SJSA1 (cell line): ENCODE measurements at regions not wholly inside any gene's neighbourhood (a gene's known extent, or its start where the extent isn't known, plus 50 kb on each side); places are given as distances from the start of the nearest gene placed in this dataset.

ENCODE experiments used
- DNase-seq, 2 experiments: peaks; one replicate each; pipeline ENCODE4 v3.0.0-alpha.2; 2015 to 2020; ENCODE audit warnings: low spot score in 2 of 2, low read depth in 1 of 2
- H3K27ac ChIP-seq: fragments of 250-450 bp; sonication (Bioruptor Pico); 2 replicates; pipeline ENCODE4 v1.5.1; 2020; ENCODE audit warnings: mild to moderate bottlenecking, moderate library complexity
- H3K27me3 ChIP-seq: fragments of 250-450 bp; sonication (Bioruptor Pico); replicated peaks from 2 replicates; pipeline ENCODE4 v1.5.1; 2020; ENCODE audit warnings: mild to moderate bottlenecking, moderate library complexity
- H3K36me3 ChIP-seq: fragments of 250-450 bp; sonication (Bioruptor Pico); 2 replicates; pipeline ENCODE4 v1.5.1; 2020; ENCODE audit warnings: mild to moderate bottlenecking
- H3K4me1 ChIP-seq: fragments of 250-450 bp; sonication (Bioruptor Pico); replicated peaks from 2 replicates; pipeline ENCODE4 v1.6.1; 2021; ENCODE audit warnings: mild to moderate bottlenecking
- H3K4me3 ChIP-seq: fragments of 250-450 bp; sonication (Bioruptor Pico); 2 replicates; pipeline ENCODE4 v1.5.1; 2020; ENCODE audit warnings: mild to moderate bottlenecking
- H3K9me3 ChIP-seq: fragments of 250-450 bp; sonication (Bioruptor Pico); replicated peaks from 2 replicates; pipeline ENCODE4 v1.5.1; 2020; ENCODE audit warnings: mild to moderate bottlenecking

DNA sequence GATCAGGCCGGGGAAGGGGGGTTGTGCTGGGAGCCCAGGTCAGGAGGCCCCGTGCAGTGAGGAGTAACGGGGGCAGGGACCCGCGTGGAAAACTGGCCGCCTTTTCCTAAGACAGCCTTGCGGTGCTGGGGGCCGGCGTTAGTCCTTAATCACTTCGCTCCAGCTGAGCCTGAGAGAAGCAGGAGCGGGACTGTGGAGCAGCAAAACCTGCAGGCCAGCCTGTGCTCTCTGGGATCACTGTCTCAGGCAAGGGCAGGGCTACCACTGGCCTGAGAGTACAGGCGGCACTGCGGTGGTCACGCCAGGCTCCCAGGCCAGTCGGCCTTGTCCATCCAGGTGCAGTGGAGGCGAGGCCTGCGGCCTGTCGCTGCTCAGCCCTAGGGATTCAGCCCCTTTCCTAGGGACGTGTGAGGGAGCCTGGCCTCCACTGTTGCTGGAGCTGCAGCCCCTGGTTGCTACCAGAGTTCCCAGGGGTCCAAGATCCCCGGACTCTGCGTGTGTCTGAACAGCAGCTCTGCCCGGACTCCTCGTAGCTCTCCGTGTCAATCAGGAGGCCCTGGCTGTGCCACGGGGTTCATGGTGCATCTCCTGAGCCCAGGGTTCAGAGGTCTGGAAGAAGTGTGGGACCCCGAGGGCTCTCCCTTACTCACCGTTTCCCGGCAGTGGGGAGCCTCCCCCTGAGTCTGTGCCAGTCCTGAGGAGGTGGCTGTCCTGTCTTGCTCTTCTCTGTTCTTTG lies 2141.7 kb upstream of the TENM3 start:
- DNase-seq, result no peak
- H3K27ac ChIP-seq, result no peak overlapping the region

DNA sequence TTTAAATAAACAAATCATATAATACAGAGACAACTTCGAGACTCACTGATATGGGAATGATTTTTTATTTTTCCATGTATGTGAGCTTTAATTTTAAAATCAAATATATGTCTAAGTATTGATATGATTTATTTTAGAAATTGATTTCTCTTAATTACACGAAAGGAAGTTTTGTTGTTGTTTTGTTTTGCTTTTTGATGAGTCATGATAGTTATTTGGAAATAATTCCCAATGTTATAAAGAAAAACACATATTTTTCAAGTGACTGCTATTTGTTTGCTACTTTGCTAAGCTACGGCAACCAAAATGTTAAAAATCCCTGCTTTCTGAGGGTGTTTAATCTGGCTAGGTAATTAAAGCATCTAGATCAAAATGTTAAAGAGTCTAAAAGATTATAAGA lies 2139.4 kb upstream of the TENM3 start:
- no peak for DNase-seq

More for the DNA sequence above, 2141.7 kb upstream of the TENM3 start:
- H3K4me3 ChIP-seq, result no peak overlapping the region
- no peaks in the 10 kb centered on the region for H3K36me3 ChIP-seq
- H3K9me3 ChIP-seq, result no peaks in the 10 kb centered on the region
- no peaks in the 10 kb centered on the region for H3K27me3 ChIP-seq
- no peaks in the 10 kb centered on the region for H3K4me1 ChIP-seq

DNA sequence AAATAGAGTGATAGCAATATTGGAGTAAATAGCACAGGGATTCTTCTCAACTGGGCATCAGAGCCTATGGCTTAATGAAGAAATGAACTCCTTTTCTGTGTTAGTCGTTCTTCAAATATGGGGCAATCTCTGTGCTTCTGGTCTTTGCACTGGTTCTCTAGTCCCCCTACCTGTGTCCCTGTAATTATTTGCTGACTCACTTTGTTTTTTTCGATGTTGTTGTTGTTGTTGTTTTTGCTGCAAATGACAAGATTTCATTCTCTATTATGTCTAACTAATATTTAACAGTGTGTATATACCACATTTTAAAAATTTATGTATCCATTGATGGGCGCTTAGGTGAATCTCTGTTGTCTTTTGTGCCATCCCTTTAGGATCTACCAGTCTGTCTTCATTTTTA lies 2137.8 kb upstream of the TENM3 start:
- Histone ChIP-seq H3K27ac (no peak overlapping the region), H3K9me3 (no peaks in the 10 kb centered on the region), H3K4me1 (no peaks in the 10 kb centered on the region), H3K27me3 (no peaks in the 10 kb centered on the region), H3K36me3 (no peaks in the 10 kb centered on the region), H3K4me3 (no peak overlapping the region)
- no peak for DNase-seq

More for the DNA sequence above, 2139.4 kb upstream of the TENM3 start:
- Histone ChIP-seq H3K27me3 (no peaks in the 10 kb centered on the region), H3K9me3 (no peaks in the 10 kb centered on the region), H3K36me3 (no peaks in the 10 kb centered on the region), H3K4me1 (no peaks in the 10 kb centered on the region), H3K27ac (no peak overlapping the region), H3K4me3 (no peak overlapping the region)

DNA sequence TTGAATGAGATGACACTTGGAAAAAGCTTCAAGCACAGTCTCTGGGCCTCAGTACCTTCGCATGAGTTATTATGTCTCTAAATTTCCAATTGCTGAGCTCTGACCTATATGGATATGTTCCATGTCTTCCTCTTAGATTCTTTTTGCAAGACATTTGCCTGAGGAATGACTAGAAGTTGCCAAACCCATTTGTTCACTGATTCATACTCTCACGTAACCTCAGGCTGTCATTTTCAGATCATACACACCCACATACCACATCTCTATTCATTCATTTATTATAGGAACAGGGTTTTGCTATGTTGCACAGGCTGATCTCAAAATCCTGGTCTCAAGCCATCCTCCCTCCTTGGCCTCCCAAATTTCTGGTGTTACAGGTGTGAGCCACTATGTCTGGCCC lies 2137.1 kb upstream of the TENM3 start:
- no peaks in the 10 kb centered on the region for H3K4me1 ChIP-seq
- no peak overlapping the region for H3K27ac ChIP-seq
- H3K9me3 ChIP-seq, result no peaks in the 10 kb centered on the region
- H3K27me3 ChIP-seq, result no peaks in the 10 kb centered on the region
- H3K4me3 ChIP-seq, result no peak overlapping the region
- no peaks in the 10 kb centered on the region for H3K36me3 ChIP-seq
- DNase-seq, result no peak

DNA sequence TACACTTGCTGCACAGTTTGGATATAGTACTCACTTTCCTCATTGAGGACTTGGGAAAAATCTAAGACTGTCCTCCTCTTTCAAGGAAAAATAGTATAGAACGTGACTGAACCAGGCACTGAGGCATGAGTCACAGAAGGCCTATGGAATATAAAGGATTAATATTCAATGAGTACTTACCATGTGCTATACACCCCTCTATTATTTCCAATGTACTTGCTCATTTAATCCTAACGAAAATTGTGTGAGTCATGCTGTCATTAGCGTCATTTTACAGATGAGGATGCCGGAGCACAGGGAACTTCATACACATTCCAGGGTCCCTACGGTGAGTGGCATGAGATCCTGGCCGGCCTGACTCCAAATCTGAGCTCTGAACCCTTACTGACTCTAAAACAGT lies 2136.2 kb upstream of the TENM3 start:
- no peak for DNase-seq
- H3K27me3 ChIP-seq, result no peaks in the 10 kb centered on the region
- H3K9me3 ChIP-seq, result no peaks in the 10 kb centered on the region
- H3K4me1 ChIP-seq, result no peaks in the 10 kb centered on the region
- no peaks in the 10 kb centered on the region for H3K36me3 ChIP-seq
- H3K4me3 ChIP-seq, result no peak overlapping the region
- no peak overlapping the region for H3K27ac ChIP-seq

DNA sequence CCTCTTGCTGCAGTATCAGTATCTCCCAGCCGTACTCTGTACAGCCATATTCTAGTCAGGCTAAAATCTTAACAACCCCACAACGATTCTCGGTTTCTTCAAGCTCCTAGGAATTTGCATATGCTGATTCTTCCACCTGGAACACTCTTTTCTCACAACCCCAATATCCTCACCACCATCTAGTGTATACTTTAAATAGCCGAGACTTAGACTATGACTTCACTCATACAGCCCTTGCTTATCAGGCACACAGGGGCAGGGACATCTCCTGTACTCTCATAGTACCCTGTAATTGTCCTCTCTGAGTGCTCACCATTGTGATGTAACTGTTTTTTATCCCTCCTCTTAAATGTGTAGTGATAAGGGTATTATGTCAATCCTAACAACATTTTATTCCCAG lies 2126.4 kb upstream of the TENM3 start:
- Histone ChIP-seq H3K4me1 (no peaks in the 10 kb centered on the region), H3K27ac (no peak overlapping the region), H3K9me3 (no peaks in the 10 kb centered on the region), H3K4me3 (no peak overlapping the region), H3K27me3 (no peaks in the 10 kb centered on the region), H3K36me3 (no peaks in the 10 kb centered on the region)
- no peak for DNase-seq

DNA sequence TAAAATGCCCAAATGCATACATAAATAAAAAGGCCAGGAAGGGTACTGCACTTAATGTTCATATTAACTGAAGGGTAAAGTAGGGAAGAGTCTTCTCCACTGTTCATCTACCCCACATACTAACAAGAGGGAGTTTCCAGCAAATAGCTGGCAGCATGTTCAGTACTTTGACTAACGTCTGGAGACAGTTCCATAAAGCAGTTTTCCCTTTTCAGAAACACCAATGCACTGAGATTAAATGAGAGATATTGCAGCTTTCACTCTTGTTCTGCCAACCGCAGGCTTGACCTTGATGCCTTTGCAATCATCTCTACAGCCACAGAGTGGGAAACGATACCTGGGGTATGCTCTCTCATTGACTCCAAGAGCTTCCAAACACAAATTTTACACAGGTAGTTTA lies 2123.1 kb upstream of the TENM3 start:
- DNase-seq, result no peak
- Histone ChIP-seq H3K9me3 (no peaks in the 10 kb centered on the region), H3K27ac (no peak overlapping the region), H3K27me3 (no peaks in the 10 kb centered on the region), H3K36me3 (no peaks in the 10 kb centered on the region), H3K4me1 (no peaks in the 10 kb centered on the region), H3K4me3 (no peak overlapping the region)

DNA sequence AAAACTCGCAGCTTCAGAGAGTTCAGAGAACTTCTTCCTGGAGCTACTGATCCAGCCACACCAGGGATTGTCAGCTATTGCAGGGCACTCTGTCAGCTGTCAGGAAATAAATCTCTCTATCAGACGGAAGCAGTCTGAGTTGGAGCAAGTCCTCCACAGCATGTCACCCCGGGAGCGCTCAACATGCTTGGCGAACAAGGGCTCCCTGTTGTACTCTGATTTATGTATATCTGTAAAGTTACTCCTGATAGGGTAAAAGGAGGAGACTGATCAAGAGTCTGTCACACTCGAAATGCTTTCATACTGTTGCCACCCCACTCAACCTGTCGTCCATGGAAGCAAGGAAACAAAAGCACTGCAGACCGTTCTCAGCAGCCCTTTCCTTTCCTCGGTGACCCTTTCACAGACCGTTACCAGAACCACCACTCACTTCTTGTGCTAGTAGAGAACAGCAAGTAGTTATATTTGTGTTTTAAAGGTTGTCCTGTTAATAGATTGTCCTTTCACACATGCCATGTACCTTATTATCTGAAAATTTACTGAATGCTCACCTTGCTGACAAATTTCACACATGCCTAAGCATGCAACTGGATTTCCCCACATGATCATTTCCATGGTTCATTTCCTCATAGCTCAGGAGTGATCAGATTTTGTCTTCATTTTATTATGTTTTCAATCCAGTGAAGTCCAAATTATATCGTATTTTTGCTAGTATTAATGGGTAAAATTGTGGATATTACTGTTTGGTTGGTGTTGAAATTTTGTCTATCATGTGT lies 2108.9 kb upstream of the TENM3 start:
- H3K36me3 ChIP-seq, result no peaks in the 10 kb centered on the region
- no peaks in the 10 kb centered on the region for H3K27me3 ChIP-seq
- H3K4me3 ChIP-seq, result no peak overlapping the region
- no peak overlapping the region for H3K27ac ChIP-seq
- no peaks in the 10 kb centered on the region for H3K9me3 ChIP-seq
- DNase-seq, result no peak
- H3K4me1 ChIP-seq, result no peaks in the 10 kb centered on the region

DNA sequence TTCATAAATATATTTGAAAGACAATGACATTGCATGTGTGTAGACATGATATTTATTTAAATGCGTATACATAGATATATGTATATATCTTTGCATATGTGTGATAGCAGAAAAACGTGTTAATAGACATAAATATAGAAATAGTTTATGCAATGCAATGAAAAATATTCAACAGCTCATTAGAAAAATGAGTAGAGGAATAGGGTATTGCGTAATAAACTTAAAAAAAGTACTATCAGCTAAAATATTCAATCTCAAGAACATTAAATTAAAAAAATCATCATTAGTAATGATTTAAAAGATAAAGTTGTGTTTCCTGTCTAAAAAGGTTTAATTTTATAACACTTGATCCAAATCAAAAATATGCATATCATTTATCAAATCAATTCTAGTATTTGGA lies 2101.5 kb upstream of the TENM3 start:
- no peak for DNase-seq
- no peaks in the 10 kb centered on the region for H3K9me3 ChIP-seq
- H3K27me3 ChIP-seq, result no peaks in the 10 kb centered on the region
- no peak overlapping the region for H3K4me3 ChIP-seq
- H3K4me1 ChIP-seq, result no peaks in the 10 kb centered on the region
- no peaks in the 10 kb centered on the region for H3K36me3 ChIP-seq
- no peak overlapping the region for H3K27ac ChIP-seq

DNA sequence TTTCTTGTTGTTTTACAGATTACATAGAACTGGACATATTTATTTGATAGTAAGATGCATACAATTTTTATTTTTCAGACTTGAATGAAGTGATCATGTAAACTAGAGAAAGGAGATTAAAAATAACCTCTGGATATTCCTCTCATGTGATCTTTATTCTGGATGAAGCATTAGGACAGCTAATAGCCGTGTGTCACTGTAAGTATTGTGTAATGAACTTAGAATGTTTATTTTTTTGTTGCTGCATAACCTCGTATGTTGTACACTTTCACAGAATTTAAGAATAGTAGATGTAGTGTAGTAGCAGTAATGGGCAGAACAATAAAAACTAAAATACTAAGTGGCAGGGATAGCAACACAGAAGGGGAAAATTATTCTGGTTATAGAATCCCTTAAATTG lies 2094.5 kb upstream of the TENM3 start:
- Histone ChIP-seq H3K27me3 (no peaks in the 10 kb centered on the region), H3K36me3 (no peaks in the 10 kb centered on the region), H3K27ac (no peak overlapping the region), H3K4me3 (no peak overlapping the region), H3K4me1 (no peaks in the 10 kb centered on the region), H3K9me3 (no peaks in the 10 kb centered on the region)
- no peak for DNase-seq

DNA sequence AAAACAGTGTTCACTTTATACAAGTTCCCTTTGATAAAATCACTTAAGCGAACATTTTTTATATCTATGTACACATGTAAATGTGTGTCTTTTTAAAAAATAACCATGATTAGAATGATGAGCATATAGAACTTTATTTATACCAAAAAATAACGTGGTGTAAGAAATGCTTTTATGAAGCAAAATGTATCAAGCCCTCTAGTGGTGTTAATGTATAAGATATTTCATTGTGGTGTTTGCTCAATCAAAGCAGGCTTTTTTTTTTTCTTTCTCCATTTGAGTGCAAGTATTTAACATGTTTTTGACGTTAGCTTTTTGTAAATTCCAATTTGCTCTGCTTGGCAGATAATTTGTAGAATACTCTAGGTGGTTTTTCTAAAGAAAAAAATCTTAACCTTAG lies 2092.4 kb upstream of the TENM3 start:
- no peaks in the 10 kb centered on the region for H3K4me1 ChIP-seq
- H3K36me3 ChIP-seq, result no peaks in the 10 kb centered on the region
- H3K27me3 ChIP-seq, result no peaks in the 10 kb centered on the region
- no peak for DNase-seq
- no peak overlapping the region for H3K27ac ChIP-seq
- H3K4me3 ChIP-seq, result no peak overlapping the region
- H3K9me3 ChIP-seq, result no peaks in the 10 kb centered on the region

DNA sequence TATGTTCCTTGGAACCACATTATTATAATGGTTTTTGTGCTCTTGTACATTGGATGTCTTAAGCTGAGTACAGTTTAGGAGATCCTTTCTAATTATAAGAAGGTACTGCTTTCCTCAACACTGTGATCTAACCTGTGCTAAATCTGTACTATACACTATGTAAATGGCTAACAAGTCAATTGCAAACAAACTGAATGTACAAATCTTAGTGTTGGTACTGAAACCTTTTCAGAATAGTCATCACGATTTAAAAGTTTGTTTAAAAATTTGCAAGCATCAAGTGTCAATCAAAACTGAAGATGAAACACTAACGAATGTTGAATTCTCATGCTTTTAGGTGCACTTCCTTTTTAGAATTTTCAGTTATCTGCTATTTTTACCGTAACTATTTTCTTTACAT lies 2090.4 kb upstream of the TENM3 start:
- Histone ChIP-seq H3K4me1 (no peaks in the 10 kb centered on the region), H3K27ac (no peak overlapping the region), H3K36me3 (no peaks in the 10 kb centered on the region), H3K27me3 (no peaks in the 10 kb centered on the region), H3K4me3 (no peak overlapping the region), H3K9me3 (no peaks in the 10 kb centered on the region)
- DNase-seq, result no peak

DNA sequence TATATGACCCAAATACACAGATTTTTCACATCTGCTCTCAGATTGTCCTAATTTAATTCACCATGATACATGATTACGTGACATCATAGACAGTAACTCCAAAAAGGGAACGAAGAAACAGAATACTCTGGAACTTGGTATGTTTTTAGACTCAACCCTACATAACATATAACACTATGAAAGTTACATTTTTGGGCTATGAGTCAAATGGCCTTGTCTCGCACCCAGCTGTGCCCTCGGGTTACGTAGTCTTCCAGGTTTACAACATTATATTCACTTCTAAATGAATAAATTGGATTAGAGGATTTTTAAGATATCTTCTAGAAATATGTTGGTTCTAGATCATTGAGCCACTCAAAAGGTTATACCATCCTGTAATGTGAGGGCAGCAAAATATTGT lies 2089.6 kb upstream of the TENM3 start:
- no peak for DNase-seq
- Histone ChIP-seq H3K27ac (no peak overlapping the region), H3K27me3 (no peaks in the 10 kb centered on the region), H3K9me3 (no peaks in the 10 kb centered on the region), H3K4me1 (no peaks in the 10 kb centered on the region), H3K36me3 (no peaks in the 10 kb centered on the region), H3K4me3 (no peak overlapping the region)

DNA sequence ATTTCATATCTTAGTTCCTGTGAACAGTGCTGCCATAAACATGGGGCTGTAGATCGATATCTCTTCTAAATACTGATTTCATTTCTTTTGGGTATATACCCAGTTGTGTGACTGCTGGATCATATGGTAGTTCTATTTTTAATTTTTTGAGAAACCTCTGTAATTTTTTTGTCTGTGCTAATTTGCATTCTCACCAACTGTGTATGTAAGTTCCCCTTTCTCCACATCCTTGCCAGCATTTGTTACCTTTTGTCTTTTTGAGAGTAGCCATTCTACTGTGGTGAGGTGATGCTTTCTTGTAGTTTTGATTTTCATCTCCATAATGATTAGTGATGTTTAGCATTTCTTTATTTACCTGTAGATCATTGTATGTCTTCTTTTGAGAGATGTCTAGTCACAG lies 2086.5 kb upstream of the TENM3 start:
- Histone ChIP-seq H3K36me3 (no peaks in the 10 kb centered on the region), H3K4me1 (no peaks in the 10 kb centered on the region), H3K4me3 (no peak overlapping the region), H3K27me3 (no peaks in the 10 kb centered on the region), H3K9me3 (no peaks in the 10 kb centered on the region), H3K27ac (no peak overlapping the region)
- no peak for DNase-seq
